Vagina (tissue), 2 donors: ENCODE measurements at regions not wholly inside any gene's neighbourhood (a gene's known extent, or its start where the extent isn't known, plus 50 kb on each side); places are given as distances from the start of the nearest gene placed in this dataset.

ENCODE experiments used
- CTCF ChIP-seq, 3 experiments: fragments of 450-650 bp in 2 of 3; fragments of 200-600 bp in 1 of 3; sonication (generic) in 1 of 3; IDR thresholded peaks; one replicate each; pipeline ENCODE4 v1.5.1; 2017 to 2019; ENCODE audit warnings: antibody characterized with exemption in 3 of 3, mild to moderate bottlenecking in 2 of 3, moderate library complexity in 2 of 3
- POLR2AphosphoS5 ChIP-seq, 2 donors: sonication (generic); formaldehyde crosslinking; IDR thresholded peaks; one replicate each; pipeline ENCODE4 v1.9.0; 2017; ENCODE audit warnings: antibody characterized with exemption in 2 of 2, mild to moderate bottlenecking in 2 of 2, low read depth in 1 of 2; ENCODE audit not compliant: insufficient read depth in 1 of 2

GRCh38 chr11:127114035-127114434 lies 113.5 kb upstream of the KIRREL3 start:
- TF ChIP-seq CTCF (IDR thresholded peaks at IDR 0.05) = no peak
- no peak for TF ChIP-seq POLR2AphosphoS5 (IDR thresholded peaks at IDR 0.05; ENCODE audit: insufficient read depth in 1 of 2, low read depth in 1 of 2)
